ENCODE measurements at regions not wholly inside any gene's neighbourhood (a gene's known extent, or its start where the extent isn't known, plus 50 kb on each side); places are given as distances from the start of the nearest gene placed in this dataset.

- TF ChIP-seq KAT7 (CRISPR knock-in tag; IDR thresholded peaks at IDR 0.05; ENCODE audit: borderline replicate concordance) (no peak), ZBTB43 (CRISPR knock-in tag; IDR thresholded peaks at IDR 0.05) (no peak), OVOL2 (CRISPR knock-in tag; IDR thresholded peaks at IDR 0.05; ENCODE audit: borderline replicate concordance) (no peak), CTCF (IDR thresholded peaks at IDR 0.05) (no peak), ATF3 (CRISPR knock-in tag; conservative IDR thresholded peaks at IDR 0.05) (no peak), ZNF317 (CRISPR knock-in tag; IDR thresholded peaks at IDR 0.05; ENCODE audit: borderline replicate concordance, low read depth) (no peak), PRDM15 (CRISPR knock-in tag; IDR thresholded peaks at IDR 0.05) (no peak)
Observed at GRCh38 chr2:150955231-150955630, 306.4 kb downstream of the RBM43 start.

All from WTC11 (cell line).